ENCODE measurements at regions not wholly inside any gene's neighbourhood (a gene's known extent, or its start where the extent isn't known, plus 50 kb on each side); places are given as distances from the start of the nearest gene placed in this dataset.

DNA sequence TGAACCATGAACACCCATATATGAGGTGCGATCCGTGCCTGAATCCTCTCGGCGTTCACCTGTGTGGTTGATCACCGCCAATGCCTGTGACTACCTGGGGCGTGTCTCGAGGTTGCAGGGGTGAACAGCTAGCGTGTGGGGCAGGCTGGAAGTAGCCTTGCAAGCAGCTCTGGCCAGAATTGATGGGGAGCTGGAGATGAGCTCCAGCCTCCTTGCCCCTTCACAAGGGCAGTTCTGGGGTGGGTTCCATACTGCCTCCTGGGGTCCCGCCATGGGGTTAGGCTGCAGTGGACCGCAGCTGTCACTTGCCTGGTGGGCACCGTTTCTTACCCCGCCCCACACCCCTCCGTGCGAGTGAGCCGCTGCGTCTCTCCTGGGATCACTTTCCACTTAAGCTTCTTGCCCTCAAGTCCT lies 154.5 kb upstream of the SOX1 start:
- no peak for TF ChIP-seq RAD21 (conservative IDR thresholded peaks at IDR 0.05 in 1 of 2, IDR thresholded peaks at IDR 0.05 in 1 of 2)
- TF ChIP-seq, protein P1, sequence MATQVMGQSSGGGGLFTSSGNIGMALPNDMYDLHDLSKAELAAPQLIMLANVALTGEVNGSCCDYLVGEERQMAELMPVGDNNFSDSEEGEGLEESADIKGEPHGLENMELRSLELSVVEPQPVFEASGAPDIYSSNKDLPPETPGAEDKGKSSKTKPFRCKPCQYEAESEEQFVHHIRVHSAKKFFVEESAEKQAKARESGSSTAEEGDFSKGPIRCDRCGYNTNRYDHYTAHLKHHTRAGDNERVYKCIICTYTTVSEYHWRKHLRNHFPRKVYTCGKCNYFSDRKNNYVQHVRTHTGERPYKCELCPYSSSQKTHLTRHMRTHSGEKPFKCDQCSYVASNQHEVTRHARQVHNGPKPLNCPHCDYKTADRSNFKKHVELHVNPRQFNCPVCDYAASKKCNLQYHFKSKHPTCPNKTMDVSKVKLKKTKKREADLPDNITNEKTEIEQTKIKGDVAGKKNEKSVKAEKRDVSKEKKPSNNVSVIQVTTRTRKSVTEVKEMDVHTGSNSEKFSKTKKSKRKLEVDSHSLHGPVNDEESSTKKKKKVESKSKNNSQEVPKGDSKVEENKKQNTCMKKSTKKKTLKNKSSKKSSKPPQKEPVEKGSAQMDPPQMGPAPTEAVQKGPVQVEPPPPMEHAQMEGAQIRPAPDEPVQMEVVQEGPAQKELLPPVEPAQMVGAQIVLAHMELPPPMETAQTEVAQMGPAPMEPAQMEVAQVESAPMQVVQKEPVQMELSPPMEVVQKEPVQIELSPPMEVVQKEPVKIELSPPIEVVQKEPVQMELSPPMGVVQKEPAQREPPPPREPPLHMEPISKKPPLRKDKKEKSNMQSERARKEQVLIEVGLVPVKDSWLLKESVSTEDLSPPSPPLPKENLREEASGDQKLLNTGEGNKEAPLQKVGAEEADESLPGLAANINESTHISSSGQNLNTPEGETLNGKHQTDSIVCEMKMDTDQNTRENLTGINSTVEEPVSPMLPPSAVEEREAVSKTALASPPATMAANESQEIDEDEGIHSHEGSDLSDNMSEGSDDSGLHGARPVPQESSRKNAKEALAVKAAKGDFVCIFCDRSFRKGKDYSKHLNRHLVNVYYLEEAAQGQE (IDR thresholded peaks at IDR 0.05): no peak
- no peak for TF ChIP-seq MAX (IDR thresholded peaks at IDR 0.05)
- TF ChIP-seq POLR2A (IDR thresholded peaks at IDR 0.05; ENCODE audit: low read length): no peak
- TF ChIP-seq CTCF (IDR thresholded peaks at IDR 0.05): no peak
- TF ChIP-seq SMC3 (IDR thresholded peaks at IDR 0.05): no peak
- no peak for TF ChIP-seq TP53 (CRISPR knock-in tag; IDR thresholded peaks at IDR 0.05)
- no peak for TF ChIP-seq CHD2 (IDR thresholded peaks at IDR 0.05; ENCODE audit: low read length, partially characterized antibody)
- no peak for TF ChIP-seq CEBPB (IDR thresholded peaks at IDR 0.05)
- TF ChIP-seq EHMT2 (IDR thresholded peaks at IDR 0.05; ENCODE audit: low read depth): no peak
- TF ChIP-seq ESRRA (IDR thresholded peaks at IDR 0.05; ENCODE audit: borderline replicate concordance, low read length): no peak
- no peak for TF ChIP-seq POLR2AphosphoS2 (conservative IDR thresholded peaks at IDR 0.05; ENCODE audit: low read length)
- TF ChIP-seq NFE2L2 (conservative IDR thresholded peaks at IDR 0.05; ENCODE audit: low read length): no peak
- no peak for TF ChIP-seq BCL3 (IDR thresholded peaks at IDR 0.05)

All from A549 (cell line).